ENCODE measurements at regions not wholly inside any gene's neighbourhood (a gene's known extent, or its start where the extent isn't known, plus 50 kb on each side); places are given as distances from the start of the nearest gene placed in this dataset.

GRCh38 chr4:123770884-123771283 is 374.3 kb downstream of the SPRY1 start:
- DNase-seq = no peak
- Histone ChIP-seq H3K9me3 (peaks cover 0 to 2% (median 0%) of the 10 kb centered on the region in 8 donors), H3K27me3 (replicated peaks in 1 of 7) (no peaks in the 10 kb centered on the region), H3K36me3 (no peaks in the 10 kb centered on the region), H3K4me1 (no peaks in the 10 kb centered on the region), H3K4me3 (no peak overlapping the region), H3K27ac (no peak overlapping the region)
- 92 to 96% (median 95%) methylated on average over 3 of the region's 3 CpGs for WGBS, 5 donors
- TF ChIP-seq POLR2A (IDR thresholded peaks at IDR 0.05) = no peak
- TF ChIP-seq CTCF (IDR thresholded peaks at IDR 0.05 in 8 of 11, conservative IDR thresholded peaks at IDR 0.05 in 3 of 11) = no peak
- no peak for TF ChIP-seq POLR2AphosphoS5 (IDR thresholded peaks at IDR 0.05)
- intact Hi-C loops (cut with DNase I; ENCODE audit: low total_unique reads) = no loop called here

GRCh38 chr4:123776267-123776666 is 379.7 kb downstream of the SPRY1 start:
- no peak overlapping the region for H3K27ac ChIP-seq
- H3K4me3 ChIP-seq = no peak overlapping the region
- no peaks in the 10 kb centered on the region for H3K27me3 ChIP-seq (replicated peaks in 1 of 7)
- intact Hi-C loops (cut with DNase I; ENCODE audit: low total_unique reads) = no loop called here
- TF ChIP-seq POLR2AphosphoS5 (IDR thresholded peaks at IDR 0.05) (no peak), CTCF (IDR thresholded peaks at IDR 0.05 in 8 of 11, conservative IDR thresholded peaks at IDR 0.05 in 3 of 11) (no peak), POLR2A (IDR thresholded peaks at IDR 0.05) (no peak)
- no peaks in the 10 kb centered on the region for H3K36me3 ChIP-seq
- H3K4me1 ChIP-seq = no peaks in the 10 kb centered on the region
- no peak for DNase-seq
- no peaks in the 10 kb centered on the region for H3K9me3 ChIP-seq
- WGBS, 5 donors = 53 to 71% (median 55%) methylated on average over 1 of the region's 1 CpG

- no peaks in the 10 kb centered on the region for H3K27me3 ChIP-seq (replicated peaks in 1 of 7)
- H3K27ac ChIP-seq = no peak overlapping the region
- H3K4me1 ChIP-seq = no peaks in the 10 kb centered on the region
- intact Hi-C loops (cut with DNase I; ENCODE audit: low total_unique reads) = no loop called here
- H3K4me3 ChIP-seq = no peak overlapping the region
- 68 to 74% (median 72%) methylated on average over 1 of the region's 1 CpG for WGBS, 5 donors
- no peaks in the 10 kb centered on the region for H3K36me3 ChIP-seq
- no peaks in the 10 kb centered on the region for H3K9me3 ChIP-seq
- TF ChIP-seq CTCF (IDR thresholded peaks at IDR 0.05 in 8 of 11, conservative IDR thresholded peaks at IDR 0.05 in 3 of 11) = no peak
- no peak for TF ChIP-seq POLR2AphosphoS5 (IDR thresholded peaks at IDR 0.05)
- no peak for TF ChIP-seq POLR2A (IDR thresholded peaks at IDR 0.05)
- no peak for DNase-seq
These were observed 380.8 kb downstream of the SPRY1 start for GRCh38 chr4:123777373-123777772.

- Histone ChIP-seq H3K4me3 (no peak overlapping the region), H3K4me1 (no peaks in the 10 kb centered on the region), H3K36me3 (no peaks in the 10 kb centered on the region), H3K27ac (no peak overlapping the region), H3K9me3 (no peaks in the 10 kb centered on the region), H3K27me3 (replicated peaks in 1 of 7) (no peaks in the 10 kb centered on the region)
- intact Hi-C loops (cut with DNase I; ENCODE audit: low total_unique reads) = no loop called here
- 80 to 87% (median 86%) methylated on average over 3 of the region's 3 CpGs for WGBS, 5 donors
- no peak for TF ChIP-seq POLR2AphosphoS5 (IDR thresholded peaks at IDR 0.05)
- TF ChIP-seq CTCF (IDR thresholded peaks at IDR 0.05 in 8 of 11, conservative IDR thresholded peaks at IDR 0.05 in 3 of 11) = no peak
- DNase-seq = no peak
These were observed 386.7 kb downstream of the SPRY1 start for GRCh38 chr4:123783151-123783790.
